RPMI7951 (cell line): ENCODE measurements at regions not wholly inside any gene's neighbourhood (a gene's known extent, or its start where the extent isn't known, plus 50 kb on each side); places are given as distances from the start of the nearest gene placed in this dataset.
A peak's percentile ranks its signal among the peaks of the same experiment; 100 is the strongest.

Experiments used
- DNase-seq: peaks from one replicate; pipeline ENCODE4 v3.0.0-alpha.2; 2012; ENCODE audit warnings: low read depth

GRCh38 chr2:190783513-190784263 is 96.9 kb upstream of the GLS start:
- DNase-seq, result no peak

GRCh38 chr2:190785334-190785733 is 95.3 kb upstream of the GLS start:
- no peak for DNase-seq

DNA sequence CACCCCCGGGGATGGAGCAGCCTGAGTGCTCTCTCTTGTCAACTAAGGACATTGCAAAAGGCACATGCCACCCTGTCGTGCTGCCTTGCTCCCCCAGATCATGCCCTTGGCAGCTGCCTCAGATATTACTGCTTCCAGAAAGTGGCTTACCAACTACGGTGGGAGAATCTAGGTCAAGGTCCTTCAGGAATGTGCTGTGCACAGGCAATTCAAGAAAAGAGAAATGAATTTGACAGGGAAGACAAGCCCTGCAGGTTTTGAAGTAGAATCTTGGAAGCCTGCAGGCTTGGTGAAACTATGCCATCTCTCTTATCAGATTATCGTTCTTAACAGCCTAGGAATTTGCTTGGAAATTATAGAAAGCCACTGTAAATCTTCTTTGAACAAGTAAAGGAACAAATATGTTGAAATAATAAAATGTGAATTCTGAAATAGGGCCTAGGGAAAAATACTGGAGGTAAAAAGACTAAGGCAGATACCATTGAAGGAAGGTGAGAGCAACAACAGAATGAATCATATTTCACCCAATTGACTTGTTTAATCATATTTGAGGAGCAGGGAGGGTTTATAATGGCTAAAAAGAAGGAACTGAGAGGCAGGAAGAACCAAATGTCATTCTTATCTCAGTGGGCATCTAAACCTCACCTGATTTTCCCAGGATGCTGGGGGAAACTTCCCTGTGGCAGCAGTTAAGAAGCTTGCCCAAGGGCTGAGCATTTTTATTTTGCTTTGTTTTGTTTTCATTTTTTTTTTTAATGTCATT is 94.0 kb upstream of the GLS start:
- DNase-seq, result no peak

- no peak for DNase-seq
Measured at GRCh38 chr2:190787743-190788235, 92.8 kb upstream of the GLS start.

GRCh38 chr2:190789074-190790004 is 91.3 kb upstream of the GLS start:
- DNase-seq, result no peak

GRCh38 chr2:190791347-190791975 is 89.2 kb upstream of the GLS start:
- peak; percentile 85 for DNase-seq

GRCh38 chr2:190791976-190792575 is 88.5 kb upstream of the GLS start:
- DNase-seq, result peak; percentile 14

- DNase-seq, result no peak
Measured at GRCh38 chr2:190792956-190793888, 87.4 kb upstream of the GLS start.

DNA sequence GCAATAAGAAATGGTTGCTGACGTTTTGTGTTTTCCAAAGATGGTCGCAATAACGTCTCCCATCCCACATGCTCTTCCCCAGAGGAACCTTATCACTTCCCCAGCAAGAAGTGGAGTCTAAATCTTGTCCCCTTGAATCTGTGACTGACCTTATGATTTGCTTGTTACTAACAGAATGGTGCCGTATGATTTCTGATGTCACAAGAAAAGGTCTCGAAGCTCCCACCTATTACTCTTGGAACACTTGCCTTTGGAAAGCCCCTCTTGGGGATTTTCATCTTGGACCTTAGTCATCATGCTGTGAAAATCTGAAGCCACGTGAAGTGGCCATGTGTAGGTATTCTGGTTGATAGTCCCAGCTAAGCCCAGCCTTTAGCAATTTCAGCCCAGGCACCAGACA is 86.2 kb upstream of the GLS start:
- no peak for DNase-seq

- DNase-seq, result no peak
Measured at GRCh38 chr2:190794790-190795189, 85.8 kb upstream of the GLS start.

DNA sequence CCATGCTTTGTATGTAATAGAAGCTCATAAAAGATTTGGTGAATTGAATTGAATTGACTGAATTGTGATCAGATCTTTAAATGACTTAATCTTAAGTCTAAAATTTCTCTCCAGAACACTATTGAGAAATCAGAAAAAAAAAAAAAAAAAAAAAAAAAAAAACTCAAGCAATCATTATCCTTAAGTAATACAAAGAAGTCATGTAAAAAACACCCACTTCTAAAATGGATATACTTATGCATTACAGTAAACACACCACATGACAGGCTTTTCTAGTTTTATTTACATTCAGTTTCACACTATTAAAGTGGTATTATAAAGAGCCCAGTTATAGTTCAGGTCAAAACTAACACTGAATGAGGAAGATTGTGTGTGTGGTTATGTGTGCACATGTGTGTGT is 84.9 kb upstream of the GLS start:
- DNase-seq, result no peak

DNA sequence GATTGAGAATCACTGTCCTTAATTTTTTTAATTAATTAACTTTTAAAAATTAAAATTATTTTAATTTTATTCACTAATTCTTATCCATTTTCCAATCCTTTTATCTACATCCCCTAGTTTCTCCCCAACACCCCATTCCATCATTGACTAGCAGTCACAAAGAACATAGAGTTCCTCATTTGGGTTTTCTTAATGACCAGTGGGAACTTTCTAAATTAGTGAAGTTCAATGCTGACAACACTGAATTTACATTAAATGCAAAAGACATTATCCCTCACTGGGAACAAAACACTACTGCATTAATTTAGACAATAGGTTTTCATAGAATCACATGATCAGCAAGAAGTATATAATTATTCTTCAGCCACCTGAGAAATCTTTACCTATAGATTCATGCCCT is 80.6 kb upstream of the GLS start:
- DNase-seq, result no peak

GRCh38 chr2:190800528-190800927 is 80.1 kb upstream of the GLS start:
- no peak for DNase-seq

GRCh38 chr2:190802129-190802528 is 78.5 kb upstream of the GLS start:
- DNase-seq, result peak; percentile 15

DNA sequence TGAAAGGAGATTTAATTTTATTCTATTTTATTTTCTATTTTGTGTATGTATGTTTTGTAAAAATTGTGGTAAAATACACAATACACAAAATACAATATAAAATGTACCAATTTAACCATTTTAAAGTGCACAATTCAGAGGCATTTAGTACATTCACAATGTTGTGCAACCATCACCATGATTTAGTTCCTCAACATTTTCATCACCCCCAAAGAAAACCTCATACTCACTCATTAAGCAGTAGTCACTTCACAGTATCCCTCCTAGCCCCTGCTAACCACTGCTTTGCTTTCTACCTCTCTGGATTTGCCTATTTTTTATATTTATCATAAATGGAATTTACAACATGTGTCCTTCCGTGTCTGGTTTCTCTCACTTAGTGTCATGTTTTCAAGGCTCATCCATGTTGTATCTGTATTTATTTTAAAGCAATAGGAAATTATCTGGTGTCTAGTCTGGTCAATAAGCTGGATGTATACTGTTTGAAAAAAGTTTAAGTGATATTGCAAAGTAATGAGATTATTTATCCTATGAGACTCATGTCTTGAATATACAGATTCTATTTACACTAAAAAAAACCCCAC is 77.9 kb upstream of the GLS start:
- no peak for DNase-seq

- DNase-seq, result peak; percentile 23
Measured at GRCh38 chr2:190804182-190804795, 76.3 kb upstream of the GLS start.

GRCh38 chr2:190805126-190805525 is 75.5 kb upstream of the GLS start:
- no peak for DNase-seq

DNA sequence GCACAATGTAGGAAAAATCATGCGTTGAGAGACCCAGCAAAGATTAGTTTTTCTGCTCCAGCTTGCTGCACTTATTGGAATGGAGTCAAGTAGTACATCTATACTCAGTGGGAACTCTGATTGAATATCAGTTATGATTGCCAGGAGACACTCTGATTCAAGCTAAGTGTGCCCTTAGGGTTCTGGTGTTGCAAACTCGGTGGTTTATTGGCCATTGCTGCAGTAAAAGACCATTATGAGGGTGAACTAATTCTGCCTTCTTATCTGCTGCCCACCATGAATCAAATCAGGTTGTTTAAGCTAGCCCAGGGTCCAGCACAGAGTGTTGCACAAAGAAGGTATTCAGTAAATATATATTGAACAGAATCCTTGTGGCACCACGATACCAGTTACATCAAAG is 74.8 kb upstream of the GLS start:
- DNase-seq, result no peak

DNA sequence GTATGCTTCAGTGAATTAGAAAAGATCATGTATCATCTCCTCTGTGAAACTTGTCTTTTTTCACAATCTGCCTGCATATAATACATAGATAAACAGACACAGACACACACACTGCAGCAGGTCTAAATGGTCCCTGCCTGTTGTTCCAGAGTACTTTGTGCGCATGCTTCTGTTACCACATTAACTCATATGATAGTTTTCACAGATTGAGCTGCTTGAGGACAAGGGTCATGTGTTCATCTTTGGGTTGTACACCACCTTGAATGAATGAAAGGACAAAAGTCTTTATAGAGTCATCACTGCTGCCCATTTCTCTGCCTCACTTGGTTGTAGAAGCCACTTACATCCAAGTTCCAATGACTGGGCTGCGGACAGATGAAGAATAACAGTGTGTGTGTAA is 72.7 kb upstream of the GLS start:
- DNase-seq, result no peak
